K562 (cell line): ENCODE measurements at regions not wholly inside any gene's neighbourhood (a gene's known extent, or its start where the extent isn't known, plus 50 kb on each side); places are given as distances from the start of the nearest gene placed in this dataset.

Experiments used
- BRCA1 ChIP-seq, 2 experiments: fragments of 450-650 bp in 1 of 2; sonication (generic) in 1 of 2; formaldehyde crosslinking in 1 of 2; IDR thresholded peaks; 2 replicates each; pipeline versions ENCODE4 v1.5.0 to v1.6.1; 2017 to 2020; ENCODE audit warnings: mild to moderate bottlenecking in 1 of 2, missing genetic modification reagents in 1 of 2
- CBX5 ChIP-seq: IDR thresholded peaks from 2 replicates; pipeline ENCODE4 v1.6.1; 2014; ENCODE audit warnings: low read depth, borderline replicate concordance
- EZH2 ChIP-seq: IDR thresholded peaks from 2 replicates; pipeline ENCODE4 v1.6.1; 2012; ENCODE audit warnings: low read depth, mild to moderate bottlenecking, inconsistent platforms, low read length, borderline replicate concordance
- HBP1 ChIP-seq: fragments of 450-650 bp; formaldehyde crosslinking; IDR thresholded peaks from 2 replicates; pipeline ENCODE4 v1.4.0; 2022; ENCODE audit warnings: missing genetic modification characterization
- HDGF ChIP-seq: fragments of 450-650 bp; IDR thresholded peaks from 2 replicates; pipeline ENCODE4 v1.6.1; 2016
- KLF10 ChIP-seq: fragments of 250-450 bp; sonication (Bioruptor Pico); IDR thresholded peaks from 2 replicates; pipeline ENCODE4 v1.6.1; 2021; ENCODE audit warnings: matching md5 sums
- RAD21 ChIP-seq, 2 experiments: fragments of 250-450 bp in 1 of 2; fragments of 450-650 bp in 1 of 2; sonication (Bioruptor Pico) in 1 of 2; formaldehyde crosslinking in 1 of 2; IDR thresholded peaks in 1 of 2; conservative IDR thresholded peaks in 1 of 2; 2 replicates each; pipeline versions ENCODE4 v1.4.0 to v1.8.0; 2020 to 2022; ENCODE audit warnings: mild to moderate bottlenecking in 2 of 2, moderate library complexity in 1 of 2
- SMARCC2 ChIP-seq: fragments of 450-650 bp; IDR thresholded peaks from 2 replicates; pipeline ENCODE4 v1.6.1; 2017; ENCODE audit warnings: antibody characterized with exemption, moderate library complexity, mild to moderate bottlenecking, low read depth
- SRSF7 ChIP-seq: fragments of 200-400 bp; formaldehyde crosslinking; optimal IDR thresholded peaks from 2 replicates; pipeline ENCODE3; 2017; ENCODE audit warnings: mild to moderate bottlenecking, low read depth, low read length
- STAT5A ChIP-seq: IDR thresholded peaks from 2 replicates; pipeline ENCODE4 v1.6.1; 2012; ENCODE audit warnings: low read length, inconsistent platforms, borderline replicate concordance
- ZFX ChIP-seq: sonication (generic); formaldehyde crosslinking; IDR thresholded peaks from 2 replicates; pipeline ENCODE4 v1.8.0; 2022; ENCODE audit warnings: mild to moderate bottlenecking, missing genetic modification reagents, moderate library complexity
- TF ChIP-seq, protein P1 (sequence below), 3 experiments: IDR thresholded peaks in 2 of 3; conservative IDR thresholded peaks in 1 of 3; 2 replicates each; pipeline ENCODE4 v1.5.1; 2011 to 2012; ENCODE audit warnings: low read length in 3 of 3, mild to moderate bottlenecking in 3 of 3, control low read depth in 2 of 3, improper control_type of control experiment in 1 of 3, inconsistent platforms in 1 of 3, low read depth in 1 of 3, mixed read lengths in 1 of 3, moderate library complexity in 1 of 3; ENCODE audit not compliant: insufficient read depth in 2 of 3

- no peak for TF ChIP-seq EZH2
- no peak for TF ChIP-seq ZFX (CRISPR knock-in tag)
- TF ChIP-seq SRSF7 = no peak
- TF ChIP-seq SMARCC2 = no peak
- no peak for TF ChIP-seq KLF10 (CRISPR knock-in tag)
- TF ChIP-seq RAD21 (CRISPR knock-in tag; conservative IDR thresholded peaks at IDR 0.05 in 1 of 2, IDR thresholded peaks at IDR 0.05 in 1 of 2) = no peak
- TF ChIP-seq HDGF = no peak
- TF ChIP-seq, protein P1, sequence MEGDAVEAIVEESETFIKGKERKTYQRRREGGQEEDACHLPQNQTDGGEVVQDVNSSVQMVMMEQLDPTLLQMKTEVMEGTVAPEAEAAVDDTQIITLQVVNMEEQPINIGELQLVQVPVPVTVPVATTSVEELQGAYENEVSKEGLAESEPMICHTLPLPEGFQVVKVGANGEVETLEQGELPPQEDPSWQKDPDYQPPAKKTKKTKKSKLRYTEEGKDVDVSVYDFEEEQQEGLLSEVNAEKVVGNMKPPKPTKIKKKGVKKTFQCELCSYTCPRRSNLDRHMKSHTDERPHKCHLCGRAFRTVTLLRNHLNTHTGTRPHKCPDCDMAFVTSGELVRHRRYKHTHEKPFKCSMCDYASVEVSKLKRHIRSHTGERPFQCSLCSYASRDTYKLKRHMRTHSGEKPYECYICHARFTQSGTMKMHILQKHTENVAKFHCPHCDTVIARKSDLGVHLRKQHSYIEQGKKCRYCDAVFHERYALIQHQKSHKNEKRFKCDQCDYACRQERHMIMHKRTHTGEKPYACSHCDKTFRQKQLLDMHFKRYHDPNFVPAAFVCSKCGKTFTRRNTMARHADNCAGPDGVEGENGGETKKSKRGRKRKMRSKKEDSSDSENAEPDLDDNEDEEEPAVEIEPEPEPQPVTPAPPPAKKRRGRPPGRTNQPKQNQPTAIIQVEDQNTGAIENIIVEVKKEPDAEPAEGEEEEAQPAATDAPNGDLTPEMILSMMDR (IDR thresholded peaks at IDR 0.05 in 2 of 3, conservative IDR thresholded peaks at IDR 0.05 in 1 of 3; ENCODE audit: insufficient read depth in 2 of 3, low read depth in 1 of 3, low read length in 3 of 3) = no peak
- no peak for TF ChIP-seq CBX5
- TF ChIP-seq STAT5A = no peak
- TF ChIP-seq BRCA1 (IDR thresholded peaks at IDR 0.05) = no peak
- TF ChIP-seq BRCA1 (CRISPR knock-in tag; IDR thresholded peaks at IDR 0.05) = no peak
- no peak for TF ChIP-seq HBP1
Observed at GRCh38 chr5:74319076-74319475, 321.5 kb downstream of the ENC1 start.
